BE2C (cell line): ENCODE measurements at regions not wholly inside any gene's neighbourhood (a gene's known extent, or its start where the extent isn't known, plus 50 kb on each side); places are given as distances from the start of the nearest gene placed in this dataset.

Experiments used
- DNase-seq: peaks from one replicate; pipeline ENCODE4 v3.0.0-alpha.2; 2020
- H3K27me3 ChIP-seq: fragments of 250-450 bp; sonication (Bioruptor Pico); 2 replicates; pipeline ENCODE4 v1.5.1; 2020; ENCODE audit warnings: mild to moderate bottlenecking
- H3K36me3 ChIP-seq: fragments of 250-450 bp; sonication (Bioruptor Pico); 2 replicates; pipeline ENCODE4 v1.5.1; 2020; ENCODE audit warnings: mild to moderate bottlenecking
- H3K4me1 ChIP-seq: fragments of 250-450 bp; sonication (Bioruptor Pico); 2 replicates; pipeline ENCODE4 v1.5.1; 2020
- H3K4me3 ChIP-seq: 2 replicates; pipeline ENCODE4 v1.5.1; 2011; ENCODE audit warnings: low read depth, low read length
- H3K9me3 ChIP-seq: fragments of 250-450 bp; sonication (Bioruptor Pico); 2 replicates; pipeline ENCODE4 v1.5.1; 2020
- CTCF ChIP-seq: IDR thresholded peaks from 2 replicates; pipeline ENCODE4 v1.5.1; 2012; ENCODE audit warnings: mild to moderate bottlenecking, low read depth, low read length

- H3K36me3 ChIP-seq = no peaks in the 10 kb centered on the region
- no peak for DNase-seq
- H3K4me1 ChIP-seq = peaks cover 29% of the 10 kb centered on the region
- TF ChIP-seq CTCF = no peak
- H3K27me3 ChIP-seq = no peaks in the 10 kb centered on the region
- no peak overlapping the region for H3K4me3 ChIP-seq
- no peaks in the 10 kb centered on the region for H3K9me3 ChIP-seq
Observed at GRCh38 chr5:174325431-174325830, 279.9 kb downstream of the NSG2 start.

GRCh38 chr5:174325961-174326360 lies 280.5 kb downstream of the NSG2 start:
- Histone ChIP-seq H3K36me3 (no peaks in the 10 kb centered on the region), H3K4me1 (peaks cover 31% of the 10 kb centered on the region), H3K27me3 (no peaks in the 10 kb centered on the region), H3K9me3 (no peaks in the 10 kb centered on the region), H3K4me3 (no peak overlapping the region)
- DNase-seq = no peak
- no peak for TF ChIP-seq CTCF

GRCh38 chr5:174326372-174326771 lies 280.9 kb downstream of the NSG2 start:
- no peak for TF ChIP-seq CTCF
- Histone ChIP-seq H3K36me3 (no peaks in the 10 kb centered on the region), H3K4me3 (no peak overlapping the region), H3K27me3 (no peaks in the 10 kb centered on the region), H3K9me3 (no peaks in the 10 kb centered on the region), H3K4me1 (peaks cover 31% of the 10 kb centered on the region)
- no peak for DNase-seq

- Histone ChIP-seq H3K27me3 (no peaks in the 10 kb centered on the region), H3K4me1 (peaks cover 31% of the 10 kb centered on the region), H3K9me3 (no peaks in the 10 kb centered on the region), H3K36me3 (no peaks in the 10 kb centered on the region), H3K4me3 (no peak overlapping the region)
- DNase-seq = peak; percentile 92
- peak; percentile 97 for TF ChIP-seq CTCF
Observed at GRCh38 chr5:174327317-174327864, 281.9 kb downstream of the NSG2 start.

- no peak for DNase-seq
- no peak overlapping the region for H3K4me3 ChIP-seq
- TF ChIP-seq CTCF = no peak
- H3K4me1 ChIP-seq = peaks cover 31% of the 10 kb centered on the region
- no peaks in the 10 kb centered on the region for H3K27me3 ChIP-seq
- H3K9me3 ChIP-seq = no peaks in the 10 kb centered on the region
- no peaks in the 10 kb centered on the region for H3K36me3 ChIP-seq
Observed at GRCh38 chr5:174327896-174328295, 282.4 kb downstream of the NSG2 start.

- H3K36me3 ChIP-seq = no peaks in the 10 kb centered on the region
- TF ChIP-seq CTCF = no peak
- peaks cover 30% of the 10 kb centered on the region for H3K4me1 ChIP-seq
- no peaks in the 10 kb centered on the region for H3K9me3 ChIP-seq
- no peaks in the 10 kb centered on the region for H3K27me3 ChIP-seq
- no peak overlapping the region for H3K4me3 ChIP-seq
- no peak for DNase-seq
Observed at GRCh38 chr5:174328631-174329299, 283.3 kb downstream of the NSG2 start.
